OCI-LY3 (cell line): ENCODE measurements at regions not wholly inside any gene's neighbourhood (a gene's known extent, or its start where the extent isn't known, plus 50 kb on each side); places are given as distances from the start of the nearest gene placed in this dataset.

Experiments used
- CTCF ChIP-seq: fragments of 200-600, 300-600 bp; sonication (generic); IDR thresholded peaks from 2 replicates; pipeline ENCODE4 v1.5.1; 2014; ENCODE audit warnings: antibody characterized with exemption, low read length, low read depth
- EZH2phosphoT487 ChIP-seq: fragments of 200-600 bp; shearing (Covaris generic); IDR thresholded peaks from 2 replicates; pipeline ENCODE4 v1.6.1; 2018; ENCODE audit warnings: antibody characterized with exemption, mixed run types, low read depth

DNA sequence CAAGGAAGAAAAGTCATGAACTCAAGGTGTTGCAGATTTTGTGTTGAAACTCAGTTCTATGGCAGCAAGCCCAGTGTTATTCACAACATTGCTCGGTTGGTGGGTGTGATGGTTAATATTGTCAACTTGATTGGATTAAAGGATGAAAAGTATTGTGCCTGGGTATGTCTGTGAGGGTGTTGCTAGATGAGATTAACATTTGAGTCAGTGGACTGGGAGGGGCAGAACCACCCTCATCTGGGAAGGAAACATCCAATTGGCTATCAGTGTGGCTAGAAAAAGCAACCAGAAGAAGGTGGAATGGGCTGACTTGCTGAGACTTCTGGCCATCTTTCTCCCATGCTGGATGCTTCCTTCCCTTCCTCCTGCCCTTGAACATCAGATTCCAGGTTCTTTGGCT lies 353.2 kb downstream of the ADRA2A start:
- TF ChIP-seq CTCF (no peak), EZH2phosphoT487 (no peak)
